ENCODE measurements at regions not wholly inside any gene's neighbourhood (a gene's known extent, or its start where the extent isn't known, plus 50 kb on each side); places are given as distances from the start of the nearest gene placed in this dataset.
A peak's percentile ranks its signal among the peaks of the same experiment; 100 is the strongest.

GRCh38 chr5:15074651-15075050 is 203.1 kb upstream of the ANKH start:
- no peak for FAIRE-seq

GRCh38 chr5:15073453-15073852 is 201.9 kb upstream of the ANKH start:
- FAIRE-seq, result no peak

GRCh38 chr5:15070907-15071306 is 199.3 kb upstream of the ANKH start:
- FAIRE-seq, result no peak

GRCh38 chr5:15069407-15069905 is 197.9 kb upstream of the ANKH start:
- no peak for FAIRE-seq

GRCh38 chr5:15065091-15065490 is 193.5 kb upstream of the ANKH start:
- FAIRE-seq, result no peak

- no peak for FAIRE-seq
Measured at GRCh38 chr5:15064396-15064795, 192.8 kb upstream of the ANKH start.

- FAIRE-seq, result no peak
Measured at GRCh38 chr5:15056988-15057592, 185.5 kb upstream of the ANKH start.

- FAIRE-seq, result no peak
Measured at GRCh38 chr5:15044521-15044920, 172.9 kb upstream of the ANKH start.

GRCh38 chr5:15037247-15037908 is 165.8 kb upstream of the ANKH start:
- FAIRE-seq, result no peak

- no peak for FAIRE-seq
Measured at GRCh38 chr5:15034379-15034778, 162.8 kb upstream of the ANKH start.

GRCh38 chr5:15031180-15031579 is 159.6 kb upstream of the ANKH start:
- no peak for FAIRE-seq

- FAIRE-seq, result no peak
Measured at GRCh38 chr5:15027764-15028163, 156.2 kb upstream of the ANKH start.

- no peak for FAIRE-seq
Measured at GRCh38 chr5:15026944-15027343, 155.4 kb upstream of the ANKH start.

GRCh38 chr5:15026011-15026893 is 154.7 kb upstream of the ANKH start:
- no peak for FAIRE-seq

GRCh38 chr5:15023846-15024245 is 152.3 kb upstream of the ANKH start:
- FAIRE-seq, result no peak

- FAIRE-seq, result no peak
Measured at GRCh38 chr5:15023266-15023665, 151.7 kb upstream of the ANKH start.

GRCh38 chr5:15021266-15022046 is 149.9 kb upstream of the ANKH start:
- FAIRE-seq, result no peak

- FAIRE-seq, result no peak
Measured at GRCh38 chr5:15020736-15021135, 149.2 kb upstream of the ANKH start.

GRCh38 chr5:15014809-15015208 is 143.2 kb upstream of the ANKH start:
- FAIRE-seq, result no peak

- peak; percentile 94 for FAIRE-seq
Measured at GRCh38 chr5:15013654-15014463, 142.3 kb upstream of the ANKH start.

- no peak for FAIRE-seq
Measured at GRCh38 chr5:15012061-15012460, 140.5 kb upstream of the ANKH start.

- FAIRE-seq, result no peak
Measured at GRCh38 chr5:15010936-15011335, 139.4 kb upstream of the ANKH start.
